ENCODE measurements at regions not wholly inside any gene's neighbourhood (a gene's known extent, or its start where the extent isn't known, plus 50 kb on each side); places are given as distances from the start of the nearest gene placed in this dataset.
"Not testable (repeated sequence)": the region's sequence is repeated elsewhere in the genome, so short reads cannot be mapped to it uniquely, and the experiment has no call there.

GRCh38 chr5:27778121-27778520 lies 739.7 kb upstream of the CDH9 start:
- in situ Hi-C loops (cut with MboI; ENCODE audit: low pct_unique_long_range_greater_than_20kb in 2 of 9, low sequenced_read_pairs in 9 of 9, unreplicated experiment in 9 of 9) = no loop called here
- peak in 1 of 8 experiments; percentile 27 for ATAC-seq (replicated peaks in 6 of 8)

GRCh38 chr5:27773636-27774035 lies 735.2 kb upstream of the CDH9 start:
- ATAC-seq (replicated peaks in 6 of 8) = no peak
- WGBS, 10 experiments = 0 to 89% (median 73%) methylated on average over 1 of the region's 1 CpG; no CpG with 5 or more reads in 3 of the 10 experiments
- in situ Hi-C loops (cut with MboI; ENCODE audit: low pct_unique_long_range_greater_than_20kb in 2 of 9, low sequenced_read_pairs in 9 of 9, unreplicated experiment in 9 of 9) = no loop called here

More at GRCh38 chr5:27778121-27778520, 739.7 kb upstream of the CDH9 start:
- WGBS, 10 experiments = 0 to 96% (median 67%) methylated on average over 1 to 4 of the region's 4 CpGs; no CpG with 5 or more reads in 1 of the 10 experiments
- no peak overlapping the region for H3K4me3 ChIP-seq
- no peak overlapping the region for H3K27ac ChIP-seq
- peaks cover 0 to 4% of the 10 kb centered on the region in 2 donors for H3K4me1 ChIP-seq (replicated peaks in 1 of 2)

GRCh38 chr5:27773166-27773565 lies 734.8 kb upstream of the CDH9 start:
- H3K27ac ChIP-seq = no peak overlapping the region
- ATAC-seq (replicated peaks in 6 of 8) = no peak
- H3K4me3 ChIP-seq = no peak overlapping the region
- WGBS, 10 experiments = 7 to 100% (median 86%) methylated on average over 2 to 3 of the region's 3 CpGs; no CpG with 5 or more reads in 1 of the 10 experiments
- in situ Hi-C loops (cut with MboI; ENCODE audit: low pct_unique_long_range_greater_than_20kb in 2 of 9, low sequenced_read_pairs in 9 of 9, unreplicated experiment in 9 of 9) = no loop called here
- H3K4me1 ChIP-seq (replicated peaks in 1 of 2) = peaks cover 10 to 14% of the 10 kb centered on the region in 2 donors

More at GRCh38 chr5:27773636-27774035, 735.2 kb upstream of the CDH9 start:
- H3K27ac ChIP-seq = no peak overlapping the region
- H3K4me3 ChIP-seq = no peak overlapping the region
- peaks cover 10 to 14% of the 10 kb centered on the region in 2 donors for H3K4me1 ChIP-seq (replicated peaks in 1 of 2)

- in situ Hi-C loops (cut with MboI; ENCODE audit: low pct_unique_long_range_greater_than_20kb in 2 of 9, low sequenced_read_pairs in 9 of 9, unreplicated experiment in 9 of 9) = no loop called here
- 9 to 92% (median 52%) methylated on average over 2 to 6 of the region's 6 CpGs; no CpG with 5 or more reads in 1 of the 10 experiments for WGBS, 10 experiments
Observed at GRCh38 chr5:27769748-27770402, 731.5 kb upstream of the CDH9 start.

GRCh38 chr5:27748847-27749246 lies 710.5 kb upstream of the CDH9 start:
- no peak overlapping the region for H3K27ac ChIP-seq
- H3K4me1 ChIP-seq (replicated peaks in 1 of 2) = no peaks in the 10 kb centered on the region
- in situ Hi-C loops (cut with MboI; ENCODE audit: low pct_unique_long_range_greater_than_20kb in 2 of 9, low sequenced_read_pairs in 9 of 9, unreplicated experiment in 9 of 9) = no loop called here
- ATAC-seq (replicated peaks in 6 of 8) = no peak
- H3K4me3 ChIP-seq = no peak overlapping the region

More at GRCh38 chr5:27769748-27770402, 731.5 kb upstream of the CDH9 start:
- Histone ChIP-seq H3K27ac (peak overlapping the region; percentile 56 to 63), H3K4me3 (no peak overlapping the region), H3K4me1 (replicated peaks in 1 of 2) (peaks cover 10 to 14% of the 10 kb centered on the region in 2 donors)
- peak in 5 of 8 experiments; percentile 71 to 98 (median 97) for ATAC-seq (replicated peaks in 6 of 8)

GRCh38 chr5:27743383-27743979 lies 705.1 kb upstream of the CDH9 start:
- ATAC-seq (replicated peaks in 6 of 8); H3K4me3 ChIP-seq; H3K4me1 ChIP-seq (replicated peaks in 1 of 2); in situ Hi-C loops (cut with MboI; ENCODE audit: low pct_unique_long_range_greater_than_20kb in 2 of 9, low sequenced_read_pairs in 9 of 9, unreplicated experiment in 9 of 9); H3K27ac ChIP-seq: not testable (repeated sequence)
- WGBS, 10 experiments = 40 to 100% (median 100%) methylated on average over 1 to 6 of the region's 35 CpGs; no CpG with 5 or more reads in 7 of the 10 experiments

- 7 to 100% (median 58%) methylated on average over 1 to 6 of the region's 6 CpGs; no CpG with 5 or more reads in 3 of the 10 experiments for WGBS, 10 experiments
- in situ Hi-C loops (cut with MboI; ENCODE audit: low pct_unique_long_range_greater_than_20kb in 2 of 9, low sequenced_read_pairs in 9 of 9, unreplicated experiment in 9 of 9) = no loop called here
Observed at GRCh38 chr5:27742805-27743204, 704.4 kb upstream of the CDH9 start.

GRCh38 chr5:27734838-27735237 lies 696.5 kb upstream of the CDH9 start:
- in situ Hi-C loops (cut with MboI; ENCODE audit: low pct_unique_long_range_greater_than_20kb in 2 of 9, low sequenced_read_pairs in 9 of 9, unreplicated experiment in 9 of 9) = no loop called here
- Histone ChIP-seq H3K27ac (no peak overlapping the region), H3K4me1 (replicated peaks in 1 of 2) (no peaks in the 10 kb centered on the region), H3K4me3 (no peak overlapping the region)
- peak in 2 of 8 experiments; percentile 40 to 100 for ATAC-seq (replicated peaks in 6 of 8)
- WGBS, 10 experiments = 0 to 88% (median 48%) methylated on average over 1 of the region's 1 CpG; no CpG with 5 or more reads in 6 of the 10 experiments

More at GRCh38 chr5:27742805-27743204, 704.4 kb upstream of the CDH9 start:
- H3K4me3 ChIP-seq = no peak overlapping the region
- no peak overlapping the region for H3K27ac ChIP-seq
- no peak for ATAC-seq (replicated peaks in 6 of 8)
- no peaks in the 10 kb centered on the region for H3K4me1 ChIP-seq (replicated peaks in 1 of 2)

GRCh38 chr5:27733237-27733636 lies 694.9 kb upstream of the CDH9 start:
- H3K4me1 ChIP-seq (replicated peaks in 1 of 2) = no peaks in the 10 kb centered on the region
- in situ Hi-C loops (cut with MboI; ENCODE audit: low pct_unique_long_range_greater_than_20kb in 2 of 9, low sequenced_read_pairs in 9 of 9, unreplicated experiment in 9 of 9) = no loop called here
- H3K4me3 ChIP-seq = no peak overlapping the region
- ATAC-seq (replicated peaks in 6 of 8) = no peak
- no peak overlapping the region for H3K27ac ChIP-seq

- no peak for ATAC-seq (replicated peaks in 6 of 8)
- Histone ChIP-seq H3K4me1 (replicated peaks in 1 of 2) (no peaks in the 10 kb centered on the region), H3K4me3 (no peak overlapping the region), H3K27ac (no peak overlapping the region)
- in situ Hi-C loops (cut with MboI; ENCODE audit: low pct_unique_long_range_greater_than_20kb in 2 of 9, low sequenced_read_pairs in 9 of 9, unreplicated experiment in 9 of 9) = no loop called here
Observed at GRCh38 chr5:27727254-27727653, 688.9 kb upstream of the CDH9 start.

- no peaks in the 10 kb centered on the region for H3K4me1 ChIP-seq (replicated peaks in 1 of 2)
- H3K4me3 ChIP-seq = no peak overlapping the region
- ATAC-seq (replicated peaks in 6 of 8) = peak in 1 of 8 experiments; percentile 72
- in situ Hi-C loops (cut with MboI; ENCODE audit: low pct_unique_long_range_greater_than_20kb in 2 of 9, low sequenced_read_pairs in 9 of 9, unreplicated experiment in 9 of 9) = no loop called here
- no peak overlapping the region for H3K27ac ChIP-seq
Observed at GRCh38 chr5:27722337-27722736, 684.0 kb upstream of the CDH9 start.

GRCh38 chr5:27708534-27708933 lies 670.1 kb upstream of the CDH9 start:
- Histone ChIP-seq H3K27ac (no peak overlapping the region), H3K4me1 (replicated peaks in 1 of 2) (no peaks in the 10 kb centered on the region), H3K4me3 (no peak overlapping the region)
- 6 to 90% (median 47%) methylated on average over 2 to 3 of the region's 3 CpGs; no CpG with 5 or more reads in 3 of the 10 experiments for WGBS, 10 experiments
- no peak for ATAC-seq (replicated peaks in 6 of 8)
- in situ Hi-C loops (cut with MboI; ENCODE audit: low pct_unique_long_range_greater_than_20kb in 2 of 9, low sequenced_read_pairs in 9 of 9, unreplicated experiment in 9 of 9) = no loop called here

GRCh38 chr5:27706832-27707231 lies 668.4 kb upstream of the CDH9 start:
- H3K27ac ChIP-seq = no peak overlapping the region
- ATAC-seq (replicated peaks in 6 of 8) = no peak
- no peaks in the 10 kb centered on the region for H3K4me1 ChIP-seq (replicated peaks in 1 of 2)
- in situ Hi-C loops (cut with MboI; ENCODE audit: low pct_unique_long_range_greater_than_20kb in 2 of 9, low sequenced_read_pairs in 9 of 9, unreplicated experiment in 9 of 9) = no loop called here
- H3K4me3 ChIP-seq = no peak overlapping the region

- WGBS, 10 experiments = 6 to 96% (median 79%) methylated on average over 2 to 3 of the region's 3 CpGs; no CpG with 5 or more reads in 1 of the 10 experiments
- no peak for ATAC-seq (replicated peaks in 6 of 8)
- in situ Hi-C loops (cut with MboI; ENCODE audit: low pct_unique_long_range_greater_than_20kb in 2 of 9, low sequenced_read_pairs in 9 of 9, unreplicated experiment in 9 of 9) = no loop called here
Observed at GRCh38 chr5:27705661-27706060, 667.3 kb upstream of the CDH9 start.

More at GRCh38 chr5:27705661-27706060, 667.3 kb upstream of the CDH9 start:
- Histone ChIP-seq H3K4me1 (replicated peaks in 1 of 2) (no peaks in the 10 kb centered on the region), H3K4me3 (no peak overlapping the region), H3K27ac (no peak overlapping the region)
